Mammary epithelial cell (primary cell): ENCODE measurements at regions not wholly inside any gene's neighbourhood (a gene's known extent, or its start where the extent isn't known, plus 50 kb on each side); places are given as distances from the start of the nearest gene placed in this dataset.

Source experiments
- EZH2 ChIP-seq: IDR thresholded peaks from 2 replicates; pipeline ENCODE4 v1.6.1; 2012; ENCODE audit warnings: low read length, inconsistent platforms, borderline replicate concordance
- TF ChIP-seq, protein P1 (sequence below), 2 donors: IDR thresholded peaks in 1 of 2; conservative IDR thresholded peaks in 1 of 2; 2 replicates each; pipeline ENCODE4 v1.5.1; 2011 to 2012; ENCODE audit warnings: inconsistent platforms in 2 of 2, low read length in 2 of 2, mild to moderate bottlenecking in 2 of 2, control low read depth in 1 of 2, low read depth in 1 of 2; ENCODE audit not compliant: insufficient read depth in 1 of 2; ENCODE audit errors: extremely low read depth in 1 of 2

DNA sequence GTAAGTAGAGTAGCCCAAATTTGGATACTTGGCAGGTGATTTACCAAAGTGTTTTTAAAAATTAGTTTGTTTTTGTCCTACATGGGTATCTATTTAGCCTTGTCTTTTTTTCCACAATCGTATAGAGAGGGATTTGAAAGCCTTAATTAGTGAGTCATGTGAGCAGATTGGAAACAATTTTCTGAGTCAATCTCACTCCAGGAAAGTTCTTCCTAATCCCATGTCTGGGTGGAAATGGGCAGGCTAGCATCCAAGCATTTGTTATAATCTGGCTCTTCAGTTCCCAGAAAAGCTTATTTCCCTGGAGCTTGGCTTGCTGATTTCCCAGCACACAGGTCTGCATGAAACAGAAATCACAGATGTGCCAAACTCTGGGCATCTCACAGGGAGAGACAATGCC is 426.9 kb upstream of the BOD1L1 start:
- no peak for TF ChIP-seq EZH2
- TF ChIP-seq, protein P1, sequence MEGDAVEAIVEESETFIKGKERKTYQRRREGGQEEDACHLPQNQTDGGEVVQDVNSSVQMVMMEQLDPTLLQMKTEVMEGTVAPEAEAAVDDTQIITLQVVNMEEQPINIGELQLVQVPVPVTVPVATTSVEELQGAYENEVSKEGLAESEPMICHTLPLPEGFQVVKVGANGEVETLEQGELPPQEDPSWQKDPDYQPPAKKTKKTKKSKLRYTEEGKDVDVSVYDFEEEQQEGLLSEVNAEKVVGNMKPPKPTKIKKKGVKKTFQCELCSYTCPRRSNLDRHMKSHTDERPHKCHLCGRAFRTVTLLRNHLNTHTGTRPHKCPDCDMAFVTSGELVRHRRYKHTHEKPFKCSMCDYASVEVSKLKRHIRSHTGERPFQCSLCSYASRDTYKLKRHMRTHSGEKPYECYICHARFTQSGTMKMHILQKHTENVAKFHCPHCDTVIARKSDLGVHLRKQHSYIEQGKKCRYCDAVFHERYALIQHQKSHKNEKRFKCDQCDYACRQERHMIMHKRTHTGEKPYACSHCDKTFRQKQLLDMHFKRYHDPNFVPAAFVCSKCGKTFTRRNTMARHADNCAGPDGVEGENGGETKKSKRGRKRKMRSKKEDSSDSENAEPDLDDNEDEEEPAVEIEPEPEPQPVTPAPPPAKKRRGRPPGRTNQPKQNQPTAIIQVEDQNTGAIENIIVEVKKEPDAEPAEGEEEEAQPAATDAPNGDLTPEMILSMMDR (conservative IDR thresholded peaks at IDR 0.05 in 1 of 2, IDR thresholded peaks at IDR 0.05 in 1 of 2; ENCODE audit: extremely low read depth in 1 of 2, insufficient read depth in 1 of 2, low read depth in 1 of 2, low read length in 2 of 2): no peak
